Hepatocyte (in vitro differentiated cells): ENCODE measurements at regions not wholly inside any gene's neighbourhood (a gene's known extent, or its start where the extent isn't known, plus 50 kb on each side); places are given as distances from the start of the nearest gene placed in this dataset. TPM values are rescaled to one million over a fixed set of nuclear protein-coding genes. Genes with fewer than 3 reads are reported as not detected.

ENCODE experiments used
- DNase-seq: peaks from one replicate; pipeline ENCODE4 v3.0.0-alpha.2; 2016; ENCODE audit warnings: low spot score
- H2AFZ ChIP-seq: fragments of 200-600 bp; sonication (generic); 2 replicates; pipeline ENCODE4 v1.6.0; 2016; ENCODE audit warnings: antibody characterized with exemption, mild to moderate bottlenecking
- H3K27ac ChIP-seq: fragments of 200-600 bp; sonication (generic); 2 replicates; pipeline ENCODE4 v1.5.1; 2016; ENCODE audit warnings: mild to moderate bottlenecking
- H3K27me3 ChIP-seq: fragments of 200-600 bp; sonication (generic); 2 replicates; pipeline ENCODE4 v1.6.1; 2016
- H3K36me3 ChIP-seq: fragments of 200-600 bp; sonication (generic); replicated peaks from 2 replicates; pipeline ENCODE4 v1.5.1; 2016; ENCODE audit warnings: low read depth; ENCODE audit not compliant: insufficient read depth
- H3K4me1 ChIP-seq: fragments of 200-600 bp; sonication (generic); 2 replicates; pipeline ENCODE4 v1.5.1; 2016; ENCODE audit warnings: mild to moderate bottlenecking, moderate library complexity; ENCODE audit not compliant: insufficient read depth
- H3K4me2 ChIP-seq: fragments of 200-600 bp; sonication (generic); 2 replicates; pipeline ENCODE4 v1.6.0; 2016
- H3K4me3 ChIP-seq: fragments of 200-600 bp; sonication (generic); 2 replicates; pipeline ENCODE4 v1.5.1; 2016; ENCODE audit warnings: mild to moderate bottlenecking
- H3K79me2 ChIP-seq: fragments of 200-600 bp; sonication (generic); 2 replicates; pipeline ENCODE4 v1.6.0; 2017; ENCODE audit warnings: mild to moderate bottlenecking
- H3K9me2 ChIP-seq: fragments of 200-600 bp; sonication (generic); replicated peaks from 2 replicates; pipeline ENCODE4 v1.6.0; 2017; ENCODE audit warnings: mild to moderate bottlenecking; ENCODE audit not compliant: insufficient read depth
- H3K9me3 ChIP-seq: fragments of 200-600 bp; sonication (generic); 2 replicates; pipeline ENCODE4 v1.5.1; 2016; ENCODE audit warnings: low read depth, mild to moderate bottlenecking
- H4K20me1 ChIP-seq: fragments of 200-600 bp; sonication (generic); 2 replicates; pipeline ENCODE4 v1.6.0; 2016; ENCODE audit warnings: mild to moderate bottlenecking; ENCODE audit not compliant: insufficient read depth, poor library complexity, severe bottlenecking
- EZH2 ChIP-seq: fragments of 200-600 bp; sonication (generic); IDR thresholded peaks from 2 replicates; pipeline ENCODE4 v1.6.1; 2016; ENCODE audit warnings: antibody characterized with exemption, mild to moderate bottlenecking, borderline replicate concordance
- EZH2phosphoT487 ChIP-seq: fragments of 200-600 bp; sonication (generic); IDR thresholded peaks from one replicate; pipeline ENCODE4 v1.6.1; 2018; ENCODE audit warnings: antibody characterized with exemption, mild to moderate bottlenecking, low read depth, moderate library complexity; ENCODE audit not compliant: unreplicated experiment, severe bottlenecking
- WGBS: methylation state at CpG from one replicate; pipeline ENCODE4 v1.1.6; 2016; ENCODE audit warnings: low lambda C conversion rate; ENCODE audit errors: missing lambda C conversion rate; 5-methylcytosine and 5-hydroxymethylcytosine counted together
- microRNA counts: library from miRNA; unstranded; fragments of <30 nt; microRNA quantifications from one replicate; lab custom pipeline; 2017
- microRNA-seq: library from miRNA; unstranded; fragments of <30 nt; microRNA quantifications from one replicate; pipeline ENCODE4, GENCODE V29; 2017
- small RNA-seq: library from RNA; depleted of rRNA; stranded (forward); fragments of <200 nt; gene quantifications from one replicate; pipeline ENCODE3, GENCODE V24; 2014
- TF ChIP-seq, protein P1 (sequence below): fragments of 200-600 bp; sonication (generic); IDR thresholded peaks from 2 replicates; pipeline ENCODE4 v1.5.1; 2016; ENCODE audit warnings: antibody characterized with exemption, mild to moderate bottlenecking; ENCODE audit not compliant: poor library complexity

DNA sequence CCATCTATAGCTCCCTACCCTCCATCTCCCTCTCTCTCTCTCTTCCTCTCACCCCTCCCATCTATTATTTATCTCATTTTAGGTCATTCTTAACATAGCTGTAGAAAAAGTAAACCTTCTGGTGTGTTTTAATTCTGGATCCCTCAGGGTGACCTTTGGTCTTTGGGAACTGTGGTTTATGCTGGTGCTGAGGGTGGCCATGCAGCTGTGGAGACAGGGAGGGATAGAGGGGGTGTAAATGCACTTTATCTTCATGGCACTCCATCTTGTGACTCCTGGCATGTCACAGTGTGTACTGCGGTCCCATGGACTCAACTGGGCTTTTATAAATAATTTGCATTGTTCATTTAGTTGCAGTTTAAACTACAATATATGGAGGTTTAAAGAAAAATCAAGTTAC lies 50.2 kb upstream of the RUNX1 start:
- no peaks in the 10 kb centered on the region for H3K79me2 ChIP-seq

More for the DNA sequence above, 50.2 kb upstream of the RUNX1 start:
- Histone ChIP-seq H3K9me2 (no peaks in the 10 kb centered on the region), H3K4me1 (no peaks in the 10 kb centered on the region), H4K20me1 (no peaks in the 10 kb centered on the region), H3K27ac (no peak overlapping the region), H3K27me3 (no peaks in the 10 kb centered on the region), H3K9me3 (no peaks in the 10 kb centered on the region), H3K4me2 (no peak overlapping the region), H3K36me3 (no peaks in the 10 kb centered on the region), H3K4me3 (no peak overlapping the region), H2AFZ (no peak overlapping the region)
- no peak for TF ChIP-seq EZH2phosphoT487
- TF ChIP-seq, protein P1, sequence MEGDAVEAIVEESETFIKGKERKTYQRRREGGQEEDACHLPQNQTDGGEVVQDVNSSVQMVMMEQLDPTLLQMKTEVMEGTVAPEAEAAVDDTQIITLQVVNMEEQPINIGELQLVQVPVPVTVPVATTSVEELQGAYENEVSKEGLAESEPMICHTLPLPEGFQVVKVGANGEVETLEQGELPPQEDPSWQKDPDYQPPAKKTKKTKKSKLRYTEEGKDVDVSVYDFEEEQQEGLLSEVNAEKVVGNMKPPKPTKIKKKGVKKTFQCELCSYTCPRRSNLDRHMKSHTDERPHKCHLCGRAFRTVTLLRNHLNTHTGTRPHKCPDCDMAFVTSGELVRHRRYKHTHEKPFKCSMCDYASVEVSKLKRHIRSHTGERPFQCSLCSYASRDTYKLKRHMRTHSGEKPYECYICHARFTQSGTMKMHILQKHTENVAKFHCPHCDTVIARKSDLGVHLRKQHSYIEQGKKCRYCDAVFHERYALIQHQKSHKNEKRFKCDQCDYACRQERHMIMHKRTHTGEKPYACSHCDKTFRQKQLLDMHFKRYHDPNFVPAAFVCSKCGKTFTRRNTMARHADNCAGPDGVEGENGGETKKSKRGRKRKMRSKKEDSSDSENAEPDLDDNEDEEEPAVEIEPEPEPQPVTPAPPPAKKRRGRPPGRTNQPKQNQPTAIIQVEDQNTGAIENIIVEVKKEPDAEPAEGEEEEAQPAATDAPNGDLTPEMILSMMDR = no peak
- TF ChIP-seq EZH2 = no peak
- no peak for DNase-seq
- WGBS = 86% methylated on average over 1 of the region's 1 CpG

MicroRNAs encoded in the stretch of these regions (microRNA counts, 767-probe panel; counts per million panel counts)
- not detected for microRNA hsa-miR-802 (lab: Ali Mortazavi, UCI)

Small RNA genes lying in the stretch of these regions (microRNA-seq; reads per million reads assigned to microRNA genes)
- not detected for gene MIR802

Small RNA genes lying in the stretch of these regions (small RNA-seq; reads per million reads assigned to genes)
- gene EZH2P1 = not detected
- not detected for gene MIR802
